GM19468 (cell line): ENCODE measurements at regions not wholly inside any gene's neighbourhood (a gene's known extent, or its start where the extent isn't known, plus 50 kb on each side); places are given as distances from the start of the nearest gene placed in this dataset.
"Not testable (repeated sequence)": the region's sequence is repeated elsewhere in the genome, so short reads cannot be mapped to it uniquely, and the experiment has no call there.

Source experiments
- ATAC-seq: cut with Tn5 transposase; IDR thresholded peaks from one replicate; pipeline ENCODE4 v1.9.1; 2021; ENCODE audit warnings: mild to moderate bottlenecking, moderate library complexity, moderate number of reproducible peaks; ENCODE audit not compliant: unreplicated experiment; ENCODE audit errors: extremely low read depth

DNA sequence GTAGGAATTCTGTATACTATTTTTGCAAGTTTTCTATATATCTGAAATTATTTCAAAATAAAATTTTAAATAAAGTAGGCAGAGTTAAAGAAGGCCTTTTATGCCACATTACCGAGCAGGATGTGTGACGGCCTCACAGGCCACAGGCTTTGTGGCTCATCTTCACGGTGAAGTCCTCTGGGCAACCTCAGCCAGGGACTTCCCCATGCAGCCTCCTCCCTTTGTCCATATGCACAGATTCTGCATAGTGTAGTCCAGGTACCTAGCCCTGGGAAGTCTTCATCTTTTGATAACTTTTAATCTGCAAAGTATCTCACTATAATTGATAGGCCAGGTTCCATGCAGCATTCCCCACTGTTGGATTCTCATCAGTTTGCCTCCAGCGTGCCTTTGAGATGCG lies 62.8 kb downstream of the ARHGAP11B start:
- ATAC-seq, result not testable (repeated sequence)

DNA sequence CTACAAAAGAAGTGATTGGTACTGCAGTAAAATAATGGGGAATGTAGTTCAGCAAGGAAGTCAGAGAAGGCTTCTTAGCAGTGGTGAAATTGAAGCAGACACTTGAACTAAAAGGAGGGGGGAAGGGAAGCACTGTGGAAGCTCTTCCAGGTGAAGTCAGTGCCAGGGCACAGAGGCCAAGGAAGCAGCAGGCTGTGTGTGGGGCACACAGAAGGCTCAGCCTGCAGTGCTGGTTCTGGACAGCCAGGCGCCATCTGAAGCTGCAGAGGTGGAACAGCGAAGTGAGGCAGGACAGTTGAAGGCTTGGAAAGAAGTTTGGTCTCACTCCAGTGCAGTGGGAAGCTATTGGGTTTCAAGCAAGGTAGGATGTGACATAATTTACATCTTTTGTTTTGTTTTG lies 64.2 kb downstream of the ARHGAP11B start:
- not testable (repeated sequence) for ATAC-seq

DNA sequence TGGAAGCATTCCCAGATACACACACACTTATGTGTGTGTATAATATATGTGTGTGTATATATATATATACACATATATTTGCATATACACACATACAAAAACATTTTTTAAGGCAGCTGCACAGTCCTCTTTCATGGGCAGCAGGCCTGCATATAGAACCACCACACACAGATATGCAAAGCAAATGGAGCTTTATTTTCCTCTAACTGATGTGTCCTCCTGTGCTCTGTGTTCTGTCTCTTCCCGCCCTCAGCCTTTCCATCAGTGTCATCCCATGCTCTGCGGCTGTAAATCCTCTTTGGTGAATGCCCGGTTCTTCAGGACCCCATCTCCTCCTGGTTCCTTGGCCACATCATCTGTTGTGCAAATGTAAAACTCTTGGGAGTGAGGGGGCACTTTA lies 69.9 kb downstream of the ARHGAP11B start:
- ATAC-seq, result not testable (repeated sequence)

DNA sequence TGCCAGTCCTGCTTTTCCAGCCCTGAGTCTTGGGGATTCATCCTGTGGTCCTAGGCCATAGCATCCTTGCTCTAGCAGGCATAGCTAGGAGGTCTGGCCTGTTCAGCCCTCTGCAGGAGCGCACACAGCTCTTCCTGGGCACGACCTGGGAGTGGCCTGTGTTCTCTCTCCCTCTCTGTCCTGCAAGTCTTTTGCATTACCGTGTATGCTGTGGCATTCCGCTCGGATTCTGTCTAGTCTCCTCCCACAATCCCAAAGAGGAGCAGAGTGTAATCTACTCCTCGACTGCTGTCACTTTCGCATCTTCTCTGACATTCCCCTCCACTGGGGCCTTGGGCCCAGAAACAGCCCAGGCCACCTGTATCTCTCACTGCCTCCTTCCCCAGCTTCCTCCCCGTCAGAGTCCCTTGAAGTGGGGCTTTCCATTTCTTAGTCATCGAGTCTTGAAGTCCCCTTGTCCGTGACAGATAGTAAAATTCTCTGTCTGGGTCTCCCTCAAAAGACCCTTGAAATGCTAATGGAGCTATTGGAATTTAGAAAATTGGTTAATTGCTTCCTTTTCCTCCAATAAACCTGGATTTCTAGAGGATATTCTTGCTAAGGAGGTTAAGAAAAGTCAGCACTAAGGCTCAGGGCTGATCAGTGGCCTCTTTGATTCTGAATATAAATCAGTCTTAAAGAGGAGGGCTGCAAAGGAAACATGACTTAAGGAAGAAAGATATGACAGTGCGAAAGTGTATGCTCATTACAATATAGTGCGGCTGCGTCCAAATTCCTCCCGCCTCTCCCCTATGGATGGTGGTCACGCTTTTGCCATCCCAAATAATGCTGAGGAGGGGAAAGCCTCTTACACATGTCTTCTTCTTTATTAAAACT lies 70.7 kb downstream of the ARHGAP11B start:
- ATAC-seq, result peak; percentile 44

DNA sequence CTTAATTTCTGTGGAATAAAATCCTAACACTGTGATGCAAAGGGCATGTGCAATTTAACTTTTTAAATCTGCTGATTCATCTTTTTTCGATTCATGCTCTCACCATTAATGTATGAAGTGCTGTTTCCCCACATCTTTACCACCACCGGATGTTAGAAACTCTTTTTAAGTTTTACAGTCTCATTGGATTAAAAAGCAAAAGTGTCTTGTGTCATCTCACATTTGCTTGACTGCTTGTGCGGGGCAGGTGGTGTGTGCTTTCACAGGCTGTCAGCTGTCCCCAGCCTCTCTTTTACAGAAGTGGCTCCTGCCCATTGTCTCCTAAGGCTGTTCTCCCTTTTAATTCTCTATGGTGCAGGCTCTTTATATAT lies 71.4 kb downstream of the ARHGAP11B start:
- peak; percentile 40 for ATAC-seq

DNA sequence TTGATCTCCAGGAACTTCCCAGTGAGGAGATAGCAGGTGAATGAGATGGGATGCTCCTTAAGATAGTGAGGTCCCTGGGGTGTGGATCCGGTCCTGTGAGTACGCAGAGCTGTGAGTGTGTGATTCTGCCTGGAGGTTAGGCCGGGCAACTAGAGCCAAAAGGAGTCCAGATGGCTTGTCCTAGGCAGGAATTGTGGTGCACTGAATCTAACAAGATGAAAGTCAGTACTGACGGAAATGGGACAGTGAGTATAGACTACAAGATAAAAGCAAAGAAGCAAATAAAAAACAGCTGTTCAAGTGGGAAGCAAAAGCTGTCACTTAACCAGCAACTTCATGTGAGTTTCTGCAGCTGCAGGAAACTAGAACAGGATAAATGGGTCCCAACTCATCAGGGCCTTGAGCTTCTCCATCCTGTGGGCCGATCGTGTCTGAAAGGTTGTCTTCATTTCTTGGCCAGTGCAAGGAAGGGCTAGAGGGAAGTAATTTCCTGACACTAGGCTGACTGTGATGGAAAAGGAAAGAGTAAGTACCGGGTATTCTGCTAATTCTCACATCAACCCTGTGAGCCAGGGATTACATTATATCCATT lies 74.2 kb downstream of the ARHGAP11B start:
- not testable (repeated sequence) for ATAC-seq

DNA sequence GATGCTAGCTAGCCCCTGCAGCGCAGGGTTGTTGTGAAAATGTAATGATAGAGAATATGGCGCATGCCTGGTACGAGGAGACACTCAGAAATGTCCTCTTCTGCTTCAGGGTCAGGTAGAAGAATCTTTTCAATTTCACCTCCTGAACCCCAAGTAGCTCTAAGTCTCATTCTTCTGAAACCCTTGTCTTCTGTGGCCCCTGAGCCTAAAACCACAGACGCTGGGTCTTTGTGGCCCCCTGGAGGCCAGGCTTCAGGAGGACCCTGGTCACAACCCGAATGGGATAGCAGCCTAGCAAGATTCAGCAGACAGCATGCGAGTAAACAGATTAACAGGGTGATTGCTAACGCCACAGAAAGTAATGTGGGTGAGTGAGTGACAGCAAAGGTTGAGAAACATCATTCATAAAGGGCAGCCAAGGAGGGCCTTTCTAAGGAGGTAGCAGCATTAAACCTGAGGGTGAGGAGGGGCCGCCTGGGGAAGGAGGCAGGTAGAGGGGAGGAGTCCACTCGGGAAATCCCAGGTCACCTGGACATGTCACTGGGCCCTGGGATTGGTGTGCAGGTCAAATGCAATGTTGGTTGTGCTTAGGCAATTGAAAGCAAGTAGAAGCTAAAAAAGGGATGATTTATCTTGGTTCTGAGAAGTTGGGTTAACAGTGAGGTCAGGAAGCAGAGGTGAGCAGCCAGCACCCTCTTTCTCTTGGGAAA lies 82.2 kb downstream of the ARHGAP11B start:
- not testable (repeated sequence) for ATAC-seq

DNA sequence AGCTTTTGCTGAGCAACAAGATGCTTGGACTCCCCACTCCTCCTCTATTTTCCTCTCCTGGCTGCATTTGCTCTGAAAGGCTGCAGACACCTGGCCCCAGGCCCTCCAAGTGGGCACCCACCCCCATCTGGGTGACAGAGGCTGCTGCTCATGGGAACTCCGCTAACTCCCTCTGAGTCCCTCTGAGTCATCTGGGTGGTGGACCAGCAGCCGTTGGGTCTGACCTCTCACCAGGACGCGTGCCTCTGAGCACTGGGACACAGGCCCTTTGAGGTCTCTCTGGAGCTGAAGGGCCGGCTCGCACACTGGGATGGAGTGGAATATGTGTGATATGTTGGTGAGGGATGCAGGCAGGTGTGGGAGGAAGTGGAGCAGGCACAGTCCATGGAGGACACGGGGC lies 82.9 kb downstream of the ARHGAP11B start:
- ATAC-seq, result not testable (repeated sequence)

DNA sequence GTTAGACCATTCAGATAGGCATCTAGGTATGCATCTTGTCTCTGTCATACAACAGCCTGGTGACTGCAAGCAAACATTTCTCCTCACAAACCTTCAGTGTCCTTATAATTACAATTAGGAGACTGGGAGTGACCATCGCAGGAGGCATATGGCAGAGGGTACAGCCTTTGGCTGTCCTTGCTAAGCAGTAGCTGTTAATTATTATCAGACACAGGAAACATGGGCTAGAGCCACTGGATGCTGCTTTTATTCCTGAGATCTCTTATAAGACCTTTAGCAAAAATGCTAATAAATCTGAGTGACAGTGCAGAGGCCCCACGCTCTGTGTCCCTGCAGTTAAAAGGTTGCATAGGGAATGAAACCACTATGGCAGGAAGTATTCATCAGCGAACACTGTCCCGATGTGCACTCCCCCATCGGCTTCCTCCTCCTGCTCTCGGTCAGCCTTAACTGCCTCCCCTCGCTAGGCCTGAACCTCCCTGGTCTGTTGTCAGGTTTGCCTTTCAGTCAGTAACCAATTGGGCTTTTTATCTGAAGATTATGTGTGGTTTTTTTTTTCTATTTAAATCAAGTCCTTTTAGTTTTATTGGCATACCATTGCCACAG lies 92.2 kb downstream of the ARHGAP11B start:
- ATAC-seq, result peak; percentile 22

DNA sequence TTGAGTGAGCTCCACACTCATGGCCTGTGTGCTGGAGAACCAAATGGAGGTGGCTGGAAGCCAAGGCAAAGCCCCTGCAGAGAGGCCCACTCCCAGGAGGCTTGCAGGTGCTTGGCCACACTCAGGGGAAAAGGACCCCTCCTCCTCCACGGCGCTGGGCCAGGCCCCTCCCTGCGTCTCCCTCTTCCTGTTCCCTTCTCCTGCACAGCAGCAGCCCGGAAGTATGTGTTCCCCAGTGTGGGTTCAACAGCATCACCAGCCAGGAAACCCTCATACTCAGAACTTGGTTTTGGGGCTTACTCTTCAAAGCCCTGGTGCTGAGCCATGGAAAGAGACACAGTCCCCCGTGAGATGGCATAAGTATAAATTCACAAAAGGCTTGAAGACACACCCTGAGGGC lies 93.4 kb downstream of the ARHGAP11B start:
- ATAC-seq, result not testable (repeated sequence)

DNA sequence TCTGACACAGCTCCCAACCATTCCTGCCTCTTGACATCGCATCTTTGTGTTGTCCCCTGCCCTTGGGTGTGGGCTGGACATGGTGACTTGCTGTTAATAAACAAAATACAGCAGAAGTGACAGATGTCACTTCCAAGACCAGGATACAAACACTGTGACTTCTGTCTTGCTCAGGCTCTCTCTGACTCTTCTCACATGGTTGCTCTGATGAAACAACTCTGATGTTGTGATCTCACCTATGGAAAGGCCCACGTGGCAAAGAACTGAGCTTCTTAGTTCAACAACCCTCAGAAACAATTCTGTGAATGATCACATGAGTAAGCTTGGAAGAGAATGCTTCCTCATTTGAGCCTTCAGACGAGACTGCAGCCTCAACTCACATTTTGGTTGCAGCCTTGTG lies 94.9 kb downstream of the ARHGAP11B start:
- not testable (repeated sequence) for ATAC-seq

DNA sequence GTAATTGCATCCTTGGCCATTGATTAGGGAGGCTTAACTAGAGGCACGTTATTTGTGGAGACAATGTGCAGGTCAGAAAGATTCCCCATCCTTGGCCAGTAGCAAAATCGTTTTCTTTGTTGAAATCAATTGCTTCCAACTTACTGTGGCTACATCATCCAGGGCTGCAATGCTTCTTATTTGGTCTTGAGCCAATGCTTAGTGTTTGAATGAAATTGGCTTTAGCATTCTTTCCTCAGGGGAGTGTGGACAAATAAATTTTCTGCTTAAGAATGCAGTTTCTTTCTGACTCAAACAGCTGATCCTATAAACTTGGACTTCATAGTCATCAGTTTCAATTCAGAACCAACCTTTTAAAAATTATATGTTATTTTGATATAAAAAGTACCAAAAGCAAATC lies 95.6 kb downstream of the ARHGAP11B start:
- not testable (repeated sequence) for ATAC-seq

DNA sequence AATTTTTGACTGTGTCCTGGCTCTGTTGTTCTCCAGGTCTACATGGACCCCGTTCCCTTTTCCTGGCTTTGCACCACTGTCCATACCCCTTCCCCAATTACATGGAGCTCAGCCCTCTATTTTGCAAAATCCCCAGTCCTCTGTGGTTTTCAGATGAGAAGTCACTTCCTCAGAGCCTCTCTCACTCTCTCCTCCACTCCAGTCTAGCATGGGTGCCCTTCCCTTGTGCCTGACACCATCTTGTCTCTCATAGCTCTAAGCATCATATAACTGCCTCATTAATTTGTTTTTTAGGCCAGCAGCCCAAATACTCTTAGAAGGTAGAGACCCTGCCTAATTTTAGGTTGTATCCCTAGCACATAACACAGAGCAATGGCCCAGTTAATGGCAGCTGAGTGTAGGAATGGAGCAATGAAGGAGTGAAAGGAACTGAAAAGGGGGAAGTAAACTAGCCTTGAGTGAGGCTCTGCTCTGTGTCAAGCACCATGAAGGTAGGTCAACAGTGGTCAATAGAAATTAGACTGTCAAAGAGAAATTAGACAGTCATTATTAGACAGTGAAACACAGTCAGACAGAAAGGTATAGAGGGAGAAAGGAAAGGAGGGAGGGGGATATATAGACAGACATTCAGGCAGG lies 97.7 kb downstream of the ARHGAP11B start:
- not testable (repeated sequence) for ATAC-seq

DNA sequence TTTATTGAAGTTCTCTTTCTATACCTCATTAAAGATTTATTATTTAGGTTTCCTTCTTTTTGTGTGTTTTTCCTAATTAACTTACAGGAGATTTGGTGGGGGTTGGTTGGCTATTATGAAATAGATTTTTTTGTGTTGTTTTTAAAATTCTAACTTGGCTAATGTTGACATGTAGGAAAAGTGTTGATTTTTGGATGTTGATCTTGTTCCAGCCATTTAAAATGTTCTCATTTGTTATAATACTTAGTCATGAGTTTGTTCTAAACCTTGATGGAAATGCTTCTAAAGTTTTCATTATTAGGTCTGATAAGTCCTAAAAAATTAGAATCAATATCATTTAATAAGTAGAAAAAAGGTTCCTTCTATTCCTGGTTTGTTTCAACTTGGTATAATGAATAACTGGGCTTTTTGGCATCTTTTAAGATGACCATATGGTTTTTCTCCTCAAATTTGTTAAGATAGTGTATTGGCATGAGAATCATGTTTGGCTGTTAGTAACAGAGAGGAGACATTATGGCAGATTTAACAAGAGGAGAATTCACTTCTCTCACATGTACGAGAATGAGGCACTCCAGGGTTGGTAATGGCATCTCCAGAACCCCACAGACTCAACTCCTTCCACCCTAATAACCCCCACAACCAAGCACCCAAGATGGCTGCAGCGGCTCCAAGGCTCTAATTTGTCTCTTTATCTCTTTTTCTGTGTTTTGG lies 104.1 kb downstream of the ARHGAP11B start:
- ATAC-seq, result not testable (repeated sequence)

DNA sequence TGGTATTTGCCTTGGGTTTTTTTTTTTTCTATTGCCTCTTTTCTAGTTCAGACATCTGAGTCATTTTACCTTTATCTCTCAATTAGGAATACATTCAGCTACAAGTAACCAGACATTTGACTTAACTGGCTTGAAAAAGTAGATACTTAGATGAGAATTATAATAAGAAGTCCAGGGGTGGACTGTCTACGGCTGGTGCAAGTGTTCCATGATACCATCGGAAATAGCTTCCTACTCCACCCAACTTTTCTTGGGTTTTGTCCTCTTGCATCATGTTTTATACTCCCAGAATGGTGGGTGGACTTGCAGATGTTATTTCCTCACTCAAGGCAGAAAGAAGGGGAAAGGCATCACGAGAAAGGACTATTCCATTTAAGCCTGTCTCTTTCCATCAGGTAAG lies 104.7 kb downstream of the ARHGAP11B start:
- not testable (repeated sequence) for ATAC-seq

DNA sequence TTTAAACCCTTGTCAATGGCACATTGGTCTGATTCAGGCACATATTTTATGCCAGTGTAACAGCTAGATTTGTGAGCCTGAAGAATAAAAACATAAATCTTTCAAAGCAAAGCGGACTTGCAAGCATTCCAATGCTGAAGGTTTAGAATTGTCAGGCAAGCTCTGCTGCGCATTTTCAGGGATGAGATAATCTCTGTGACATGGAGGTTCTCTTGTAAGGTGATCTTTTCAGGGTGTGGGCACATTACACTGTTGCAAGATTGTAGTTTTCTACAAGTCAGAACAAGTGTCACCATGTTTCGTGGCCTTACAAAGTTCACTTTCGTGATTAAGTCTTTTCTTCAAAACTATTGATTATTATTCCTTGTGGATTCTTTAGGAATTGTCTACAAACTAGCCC lies 106.2 kb downstream of the ARHGAP11B start:
- ATAC-seq, result not testable (repeated sequence)

DNA sequence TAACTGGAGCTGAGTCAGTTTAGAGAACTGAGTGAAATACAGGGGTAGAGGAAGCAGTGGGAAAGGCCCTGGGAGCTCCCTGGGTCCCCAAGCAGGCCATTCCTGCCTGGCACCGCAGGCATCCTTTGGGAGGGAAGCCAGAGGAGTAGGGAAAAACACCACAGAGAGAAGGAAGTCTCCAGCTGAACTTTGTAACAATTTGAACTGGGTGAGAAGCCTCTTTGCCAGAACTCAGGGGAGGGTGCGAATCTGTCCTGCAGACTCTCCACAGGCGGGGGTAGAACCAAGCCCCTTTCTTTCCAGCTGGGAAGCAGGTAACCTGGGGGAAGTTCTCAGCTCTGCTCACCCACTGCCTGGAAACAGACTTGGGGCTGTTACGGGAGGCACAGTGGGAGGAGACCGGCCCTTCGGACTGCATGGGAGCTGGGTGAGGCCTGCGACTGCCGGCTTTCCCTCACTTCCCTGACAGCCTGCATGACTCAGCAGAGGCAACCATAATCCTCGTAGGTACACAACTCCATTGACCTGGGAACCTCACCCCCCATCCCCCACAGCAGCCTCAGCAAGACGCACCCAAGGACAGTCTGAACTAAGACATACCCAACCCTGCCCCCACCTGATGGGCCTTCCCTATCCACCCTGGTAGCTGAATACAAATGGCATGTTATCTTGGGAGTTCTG lies 110.1 kb downstream of the ARHGAP11B start:
- ATAC-seq, result not testable (repeated sequence)

DNA sequence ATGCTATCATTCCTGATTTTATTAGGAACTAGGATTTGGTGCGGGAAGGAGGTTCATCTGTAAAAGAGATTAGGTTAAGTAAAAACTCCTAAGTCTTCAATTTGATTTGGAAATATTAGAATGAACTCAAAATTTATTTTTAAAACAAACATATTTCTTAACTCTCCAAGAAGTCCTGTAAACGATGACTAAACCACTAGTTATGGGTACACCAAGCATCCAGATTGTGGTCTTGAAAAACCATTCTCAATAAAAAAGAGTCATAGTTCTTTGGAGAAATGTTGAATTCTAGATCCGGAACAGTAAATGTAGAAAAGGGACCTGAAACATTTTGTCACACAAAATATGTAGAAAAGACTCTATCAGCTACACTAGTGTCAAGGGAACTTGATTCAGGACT lies 116.9 kb downstream of the ARHGAP11B start:
- not testable (repeated sequence) for ATAC-seq

DNA sequence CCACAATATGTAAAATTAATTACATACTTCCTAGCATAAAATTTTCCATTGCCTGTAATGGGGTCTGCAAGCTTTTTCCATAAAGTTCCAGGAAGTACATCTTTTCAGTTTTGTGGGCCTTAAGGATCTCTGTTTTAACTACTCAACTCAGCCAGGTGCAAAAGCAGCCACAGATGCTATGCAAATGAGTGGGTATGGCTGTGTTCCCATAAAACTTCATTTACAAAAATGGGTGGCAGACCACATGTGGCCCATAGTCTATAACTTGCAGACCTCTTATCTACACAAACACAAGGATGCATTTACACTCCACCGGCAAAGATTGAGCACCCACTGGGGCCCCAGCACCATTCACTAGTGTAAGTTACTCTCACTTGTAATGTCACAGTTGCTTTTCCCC lies 123.1 kb downstream of the ARHGAP11B start:
- not testable (repeated sequence) for ATAC-seq
